ENCODE measurements at regions not wholly inside any gene's neighbourhood (a gene's known extent, or its start where the extent isn't known, plus 50 kb on each side); places are given as distances from the start of the nearest gene placed in this dataset.

- Histone ChIP-seq H3K4me1 (ENCODE audit: control insufficient read depth, insufficient read depth, low read length) (no peaks in the 10 kb centered on the region), H3K27ac (ENCODE audit: low read length) (no peak overlapping the region), H3K9me3 (ENCODE audit: control insufficient read depth, low read length) (no peaks in the 10 kb centered on the region), H3K27me3 (ENCODE audit: control insufficient read depth, insufficient read depth) (no peaks in the 10 kb centered on the region), H3K4me3 (ENCODE audit: low read length) (no peak overlapping the region)
- 52% methylated on average over 10 of the region's 10 CpGs for WGBS
- DNase-seq, result peak in 1 of 3 donors; percentile 25
- intact Hi-C loops (cut with DNase I), result no loop called here
- ATAC-seq, result no peak
These were observed 497.0 kb downstream of the BTBD3 start for GRCh38 chr20:12414446-12415274.

GRCh38 chr20:12416281-12416680, 498.6 kb downstream of the BTBD3 start:
- no peaks in the 10 kb centered on the region for H3K27me3 ChIP-seq (ENCODE audit: control insufficient read depth, insufficient read depth)
- intact Hi-C loops (cut with DNase I), result no loop called here
- ATAC-seq (no peak), DNase-seq (no peak)
- no peak overlapping the region for H3K4me3 ChIP-seq (ENCODE audit: low read length)
- no peaks in the 10 kb centered on the region for H3K9me3 ChIP-seq (ENCODE audit: control insufficient read depth, low read length)
- 81% methylated on average over 4 of the region's 4 CpGs for WGBS
- no peaks in the 10 kb centered on the region for H3K4me1 ChIP-seq (ENCODE audit: control insufficient read depth, insufficient read depth, low read length)
- H3K27ac ChIP-seq (ENCODE audit: low read length), result no peak overlapping the region

DNA sequence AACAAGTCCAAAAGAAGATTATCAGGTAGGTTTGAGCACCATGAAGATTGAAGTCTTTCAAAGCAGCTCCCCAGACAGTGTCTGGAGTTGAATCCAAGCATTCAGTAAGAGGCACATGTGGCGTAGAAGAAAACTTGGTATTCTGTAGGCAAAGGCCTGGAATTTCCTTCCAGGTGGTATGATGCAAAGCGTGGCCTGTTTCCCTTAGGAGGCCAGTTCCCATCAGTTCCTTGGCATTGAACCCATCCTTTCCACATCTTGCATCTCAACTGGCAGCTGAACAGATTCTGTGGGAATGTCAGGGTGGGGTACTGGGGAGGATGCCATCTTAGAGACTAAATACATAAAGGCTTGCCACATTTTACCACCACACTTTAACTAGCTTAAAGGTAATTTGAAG, 516.0 kb downstream of the BTBD3 start:
- DNase-seq (no peak), ATAC-seq (no peak)
- Histone ChIP-seq H3K4me3 (ENCODE audit: low read length) (no peak overlapping the region), H3K27me3 (ENCODE audit: control insufficient read depth, insufficient read depth) (no peaks in the 10 kb centered on the region), H3K4me1 (ENCODE audit: control insufficient read depth, insufficient read depth, low read length) (no peaks in the 10 kb centered on the region), H3K9me3 (ENCODE audit: control insufficient read depth, low read length) (no peaks in the 10 kb centered on the region), H3K27ac (ENCODE audit: low read length) (no peak overlapping the region)
- intact Hi-C loops (cut with DNase I), result no loop called here
- 94% methylated on average over 2 of the region's 2 CpGs for WGBS

DNA sequence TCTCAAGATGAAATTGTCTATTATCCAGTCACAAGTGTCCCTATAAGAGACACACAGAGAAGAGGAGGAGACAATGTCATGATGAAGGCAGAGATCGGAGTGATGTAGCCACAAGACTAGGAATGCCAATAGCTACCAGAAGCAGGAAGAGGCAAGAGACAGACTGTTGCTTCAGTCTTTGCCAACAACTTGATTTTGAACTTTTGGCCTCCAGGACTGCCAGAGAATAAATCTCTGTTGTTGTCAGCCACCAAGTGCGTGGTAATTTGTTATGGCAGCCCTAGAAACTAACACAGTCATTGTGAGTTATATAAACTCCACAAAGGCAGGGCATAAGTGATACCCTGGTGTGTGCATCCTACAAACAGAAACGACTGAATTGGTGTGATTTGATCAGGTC, 517.0 kb downstream of the BTBD3 start:
- 62% methylated on average over 3 of the region's 3 CpGs for WGBS
- intact Hi-C loops (cut with DNase I), result no loop called here
- no peaks in the 10 kb centered on the region for H3K4me1 ChIP-seq (ENCODE audit: control insufficient read depth, insufficient read depth, low read length)
- no peak overlapping the region for H3K4me3 ChIP-seq (ENCODE audit: low read length)
- H3K9me3 ChIP-seq (ENCODE audit: control insufficient read depth, low read length), result no peaks in the 10 kb centered on the region
- no peak overlapping the region for H3K27ac ChIP-seq (ENCODE audit: low read length)
- no peak for DNase-seq
- H3K27me3 ChIP-seq (ENCODE audit: control insufficient read depth, insufficient read depth), result no peaks in the 10 kb centered on the region
- ATAC-seq, result no peak

DNA sequence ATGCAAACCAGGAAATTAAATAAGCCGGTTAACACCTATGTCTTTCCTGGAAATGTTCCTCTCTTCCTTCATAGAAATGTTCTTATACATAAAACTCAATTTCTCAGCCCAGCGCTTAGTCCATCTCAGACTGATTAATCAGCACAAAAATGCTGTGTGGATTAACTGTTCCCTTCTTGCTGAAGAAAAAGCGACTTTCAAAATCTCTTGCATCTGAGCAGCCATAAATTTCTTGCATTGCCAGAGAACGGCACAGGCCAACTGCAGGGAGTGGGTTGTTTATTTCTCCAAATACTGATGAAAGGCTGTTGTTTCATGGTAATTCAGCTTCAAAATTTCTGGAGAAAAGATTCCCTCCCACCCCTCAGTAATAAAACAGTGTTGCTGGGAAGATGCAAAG, 517.6 kb downstream of the BTBD3 start:
- ATAC-seq (no peak), DNase-seq (no peak)
- 74% methylated on average over 4 of the region's 4 CpGs for WGBS
- Histone ChIP-seq H3K4me3 (ENCODE audit: low read length) (no peak overlapping the region), H3K27ac (ENCODE audit: low read length) (no peak overlapping the region), H3K27me3 (ENCODE audit: control insufficient read depth, insufficient read depth) (no peaks in the 10 kb centered on the region), H3K9me3 (ENCODE audit: control insufficient read depth, low read length) (no peaks in the 10 kb centered on the region), H3K4me1 (ENCODE audit: control insufficient read depth, insufficient read depth, low read length) (no peaks in the 10 kb centered on the region)
- intact Hi-C loops (cut with DNase I), result no loop called here

DNA sequence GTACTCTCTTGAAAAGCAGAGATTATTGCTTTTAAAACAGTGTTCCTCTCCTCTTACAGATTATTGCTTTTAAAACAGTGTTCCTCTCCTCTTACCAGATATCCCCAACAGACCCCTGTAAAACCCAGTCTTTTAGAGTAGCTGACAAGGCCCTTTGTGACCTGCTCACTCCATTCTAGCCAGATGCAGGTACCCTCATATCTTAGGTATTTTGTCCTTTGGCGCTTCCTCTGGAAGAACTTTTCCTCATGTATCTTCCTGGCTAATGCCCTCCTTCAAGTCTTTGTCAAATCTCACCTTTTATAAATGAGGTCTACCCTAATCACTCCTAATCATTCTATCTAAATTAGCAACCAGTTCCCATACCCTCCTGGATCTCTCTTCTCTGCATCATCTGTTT, 536.0 kb downstream of the BTBD3 start:
- intact Hi-C loops (cut with DNase I), result no loop called here
- no peak for ATAC-seq
- DNase-seq, result no peak
- Histone ChIP-seq H3K4me1 (ENCODE audit: control insufficient read depth, insufficient read depth, low read length) (no peaks in the 10 kb centered on the region), H3K4me3 (ENCODE audit: low read length) (no peak overlapping the region), H3K27ac (ENCODE audit: low read length) (no peak overlapping the region), H3K27me3 (ENCODE audit: control insufficient read depth, insufficient read depth) (no peaks in the 10 kb centered on the region), H3K9me3 (ENCODE audit: control insufficient read depth, low read length) (no peaks in the 10 kb centered on the region)
- WGBS, result 81% methylated on average over 1 of the region's 1 CpG

- intact Hi-C loops (cut with DNase I), result no loop called here
- no peak overlapping the region for H3K27ac ChIP-seq (ENCODE audit: low read length)
- H3K4me1 ChIP-seq (ENCODE audit: control insufficient read depth, insufficient read depth, low read length), result no peaks in the 10 kb centered on the region
- no peaks in the 10 kb centered on the region for H3K9me3 ChIP-seq (ENCODE audit: control insufficient read depth, low read length)
- DNase-seq, result no peak
- no peak overlapping the region for H3K4me3 ChIP-seq (ENCODE audit: low read length)
- H3K27me3 ChIP-seq (ENCODE audit: control insufficient read depth, insufficient read depth), result no peaks in the 10 kb centered on the region
- ATAC-seq, result no peak
These were observed 537.5 kb downstream of the BTBD3 start for GRCh38 chr20:12455148-12455547.

DNA sequence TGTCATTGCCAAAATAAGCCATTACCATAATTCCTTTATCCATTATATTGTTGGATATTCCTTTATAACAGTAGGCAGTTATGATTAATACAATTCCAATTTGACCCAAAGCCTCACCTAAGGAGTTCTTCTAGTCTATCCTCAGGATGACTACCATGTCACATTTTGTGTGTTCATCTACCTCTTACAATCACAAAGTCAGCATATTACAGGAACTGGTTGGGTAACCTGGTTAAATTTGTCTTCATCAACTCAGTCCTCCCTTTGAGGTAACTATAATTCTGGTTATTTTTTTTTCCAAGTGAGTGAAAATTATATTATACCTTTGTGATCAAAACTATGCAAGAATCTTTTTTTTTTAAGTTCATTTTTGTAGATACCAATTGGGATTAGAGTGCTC, 540.5 kb downstream of the BTBD3 start:
- no peaks in the 10 kb centered on the region for H3K4me1 ChIP-seq (ENCODE audit: control insufficient read depth, insufficient read depth, low read length)
- no peak overlapping the region for H3K27ac ChIP-seq (ENCODE audit: low read length)
- no peak for ATAC-seq
- H3K9me3 ChIP-seq (ENCODE audit: control insufficient read depth, low read length), result no peaks in the 10 kb centered on the region
- H3K4me3 ChIP-seq (ENCODE audit: low read length), result no peak overlapping the region
- H3K27me3 ChIP-seq (ENCODE audit: control insufficient read depth, insufficient read depth), result no peaks in the 10 kb centered on the region
- no peak for DNase-seq
- intact Hi-C loops (cut with DNase I), result no loop called here

GRCh38 chr20:12464036-12464435, 544.7 kb upstream of the SPTLC3 start:
- Histone ChIP-seq H3K9me3 (ENCODE audit: control insufficient read depth, low read length) (no peaks in the 10 kb centered on the region), H3K27me3 (ENCODE audit: control insufficient read depth, insufficient read depth) (no peaks in the 10 kb centered on the region), H3K4me1 (ENCODE audit: control insufficient read depth, insufficient read depth, low read length) (no peaks in the 10 kb centered on the region), H3K27ac (ENCODE audit: low read length) (no peak overlapping the region), H3K4me3 (ENCODE audit: low read length) (no peak overlapping the region)
- intact Hi-C loops (cut with DNase I), result no loop called here
- 68% methylated on average over 3 of the region's 3 CpGs for WGBS
- DNase-seq, result no peak
- no peak for ATAC-seq

- Histone ChIP-seq H3K9me3 (ENCODE audit: control insufficient read depth, low read length) (no peaks in the 10 kb centered on the region), H3K4me3 (ENCODE audit: low read length) (no peak overlapping the region), H3K4me1 (ENCODE audit: control insufficient read depth, insufficient read depth, low read length) (no peaks in the 10 kb centered on the region), H3K27me3 (ENCODE audit: control insufficient read depth, insufficient read depth) (no peaks in the 10 kb centered on the region), H3K27ac (ENCODE audit: low read length) (no peak overlapping the region)
- ATAC-seq (no peak), DNase-seq (no peak)
- WGBS, result 53% methylated on average over 2 of the region's 2 CpGs
- intact Hi-C loops (cut with DNase I), result no loop called here
These were observed 541.9 kb upstream of the SPTLC3 start for GRCh38 chr20:12466915-12467314.

GRCh38 chr20:12467758-12468157, 541.0 kb upstream of the SPTLC3 start:
- no peaks in the 10 kb centered on the region for H3K27me3 ChIP-seq (ENCODE audit: control insufficient read depth, insufficient read depth)
- H3K4me3 ChIP-seq (ENCODE audit: low read length), result no peak overlapping the region
- no peaks in the 10 kb centered on the region for H3K9me3 ChIP-seq (ENCODE audit: control insufficient read depth, low read length)
- no peak for ATAC-seq
- DNase-seq, result no peak
- intact Hi-C loops (cut with DNase I), result no loop called here
- H3K27ac ChIP-seq (ENCODE audit: low read length), result no peak overlapping the region
- 71% methylated on average over 4 of the region's 4 CpGs for WGBS
- no peaks in the 10 kb centered on the region for H3K4me1 ChIP-seq (ENCODE audit: control insufficient read depth, insufficient read depth, low read length)

DNA sequence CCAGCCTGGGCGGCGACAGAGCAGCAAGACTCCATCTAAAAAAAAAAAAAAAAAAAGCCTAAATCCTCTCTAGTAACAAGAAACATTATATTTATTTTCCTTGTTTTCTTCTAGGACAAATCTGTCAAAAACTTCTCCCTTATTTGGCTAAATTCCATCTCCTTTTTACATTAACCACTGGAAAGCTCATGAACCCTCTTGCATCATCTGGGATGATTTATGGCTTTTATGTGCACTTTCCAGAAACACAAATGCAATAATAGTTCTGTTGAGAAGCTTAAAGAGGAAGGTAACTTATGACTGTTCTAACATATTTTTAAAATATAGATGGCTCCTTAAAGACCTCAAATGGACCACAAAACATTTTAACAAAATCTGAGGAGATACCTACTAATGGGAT, 526.1 kb upstream of the SPTLC3 start:
- WGBS, result 93% methylated on average over 2 of the region's 2 CpGs
- DNase-seq, result no peak
- Histone ChIP-seq H3K4me1 (ENCODE audit: control insufficient read depth, insufficient read depth, low read length) (no peaks in the 10 kb centered on the region), H3K27ac (ENCODE audit: low read length) (no peak overlapping the region), H3K4me3 (ENCODE audit: low read length) (no peak overlapping the region), H3K27me3 (ENCODE audit: control insufficient read depth, insufficient read depth) (no peaks in the 10 kb centered on the region), H3K9me3 (ENCODE audit: control insufficient read depth, low read length) (no peaks in the 10 kb centered on the region)
- no peak for ATAC-seq
- intact Hi-C loops (cut with DNase I), result no loop called here

Measured in right cardiac atrium (tissue), 5 donors.